Large intestine (tissue), 3 donors: ENCODE measurements at regions not wholly inside any gene's neighbourhood (a gene's known extent, or its start where the extent isn't known, plus 50 kb on each side); places are given as distances from the start of the nearest gene placed in this dataset.

Experiments
- DNase-seq, 2 donors: peaks; one replicate each; pipeline versions ENCODE4 v3.0.0 to v3.0.0-alpha.2; 2013
- H3K27ac ChIP-seq: one replicate; pipeline ENCODE4 v1.5.1; 2013; ENCODE audit warnings: low read length
- H3K27me3 ChIP-seq: 2 replicates; pipeline ENCODE4 v1.6.1; 2013; ENCODE audit warnings: low read length; ENCODE audit not compliant: control insufficient read depth, insufficient read depth
- H3K36me3 ChIP-seq: 2 replicates; pipeline ENCODE4 v1.6.1; 2013; ENCODE audit warnings: low read length; ENCODE audit not compliant: control insufficient read depth, insufficient read depth
- H3K4me1 ChIP-seq: one replicate; pipeline ENCODE4 v1.6.1; 2013; ENCODE audit warnings: low read length; ENCODE audit not compliant: control insufficient read depth, insufficient read depth
- H3K4me3 ChIP-seq: one replicate; pipeline ENCODE4 v1.5.1; 2013; ENCODE audit warnings: low read length
- H3K9me3 ChIP-seq: one replicate; pipeline ENCODE4 v1.6.1; 2013; ENCODE audit warnings: mild to moderate bottlenecking, low read depth, low read length, moderate library complexity; ENCODE audit not compliant: control insufficient read depth
- WGBS: methylation state at CpG from one replicate; pipeline ENCODE4 v1.1.5; 2013; ENCODE audit warnings: low lambda C conversion rate; ENCODE audit not compliant: insufficient coverage; 5-methylcytosine and 5-hydroxymethylcytosine counted together

- 93% methylated on average over 3 of the region's 19 CpGs for WGBS
- H3K27ac ChIP-seq, result no peak overlapping the region
- H3K4me1 ChIP-seq, result peaks cover 21% of the 10 kb centered on the region
- H3K36me3 ChIP-seq, result no peaks in the 10 kb centered on the region
- DNase-seq, result no peak
- H3K9me3 ChIP-seq, result no peaks in the 10 kb centered on the region
- H3K27me3 ChIP-seq, result no peaks in the 10 kb centered on the region
- H3K4me3 ChIP-seq, result no peak overlapping the region
Observed at GRCh38 chr2:235139956-235140800, 188.4 kb downstream of the SH3BP4 start.

- no peaks in the 10 kb centered on the region for H3K27me3 ChIP-seq
- H3K4me1 ChIP-seq, result peaks cover 21% of the 10 kb centered on the region
- DNase-seq, result no peak
- no peaks in the 10 kb centered on the region for H3K9me3 ChIP-seq
- no peak overlapping the region for H3K27ac ChIP-seq
- WGBS, result no CpG with 5 or more reads among the region's 5 CpGs
- H3K4me3 ChIP-seq, result no peak overlapping the region
- H3K36me3 ChIP-seq, result no peaks in the 10 kb centered on the region
Observed at GRCh38 chr2:235140801-235141081, 188.9 kb downstream of the SH3BP4 start.

GRCh38 chr2:235141411-235142128 is 189.8 kb downstream of the SH3BP4 start:
- Histone ChIP-seq H3K4me1 (peaks cover 21% of the 10 kb centered on the region), H3K27ac (no peak overlapping the region), H3K27me3 (no peaks in the 10 kb centered on the region), H3K4me3 (no peak overlapping the region), H3K36me3 (no peaks in the 10 kb centered on the region), H3K9me3 (no peaks in the 10 kb centered on the region)
- DNase-seq, result peak; percentile 53 to 63
- WGBS, result no CpG with 5 or more reads among the region's 12 CpGs

GRCh38 chr2:235142601-235143000 is 190.8 kb downstream of the SH3BP4 start:
- 40% methylated on average over 1 of the region's 4 CpGs for WGBS
- H3K4me3 ChIP-seq, result no peak overlapping the region
- H3K4me1 ChIP-seq, result peaks cover 21% of the 10 kb centered on the region
- no peaks in the 10 kb centered on the region for H3K27me3 ChIP-seq
- H3K27ac ChIP-seq, result peak overlapping the region; percentile 38
- peak; percentile 88 to 93 for DNase-seq
- H3K36me3 ChIP-seq, result no peaks in the 10 kb centered on the region
- H3K9me3 ChIP-seq, result no peaks in the 10 kb centered on the region

- no peak overlapping the region for H3K4me3 ChIP-seq
- no peak for DNase-seq
- WGBS, result no CpG with 5 or more reads among the region's 2 CpGs
- H3K27ac ChIP-seq, result no peak overlapping the region
- H3K27me3 ChIP-seq, result no peaks in the 10 kb centered on the region
- peaks cover 21% of the 10 kb centered on the region for H3K4me1 ChIP-seq
- H3K9me3 ChIP-seq, result no peaks in the 10 kb centered on the region
- no peaks in the 10 kb centered on the region for H3K36me3 ChIP-seq
Observed at GRCh38 chr2:235143789-235144188, 192.0 kb downstream of the SH3BP4 start.

- Histone ChIP-seq H3K27ac (no peak overlapping the region), H3K9me3 (no peaks in the 10 kb centered on the region), H3K4me3 (no peak overlapping the region), H3K4me1 (peaks cover 21% of the 10 kb centered on the region), H3K27me3 (no peaks in the 10 kb centered on the region), H3K36me3 (no peaks in the 10 kb centered on the region)
- WGBS, result no CpG with 5 or more reads among the region's 4 CpGs
- no peak for DNase-seq
Observed at GRCh38 chr2:235144291-235144690, 192.5 kb downstream of the SH3BP4 start.

- Histone ChIP-seq H3K27me3 (no peaks in the 10 kb centered on the region), H3K4me1 (peaks cover 17% of the 10 kb centered on the region), H3K4me3 (no peak overlapping the region), H3K36me3 (no peaks in the 10 kb centered on the region), H3K9me3 (no peaks in the 10 kb centered on the region), H3K27ac (no peak overlapping the region)
- WGBS, result no CpG with 5 or more reads among the region's 1 CpG
- peak in 1 of 2 donors; percentile 28 for DNase-seq
Observed at GRCh38 chr2:235146206-235146605, 194.4 kb downstream of the SH3BP4 start.

GRCh38 chr2:235146871-235147565 is 195.2 kb downstream of the SH3BP4 start:
- H3K27ac ChIP-seq, result no peak overlapping the region
- H3K9me3 ChIP-seq, result no peaks in the 10 kb centered on the region
- WGBS, result no CpG with 5 or more reads among the region's 16 CpGs
- H3K27me3 ChIP-seq, result no peaks in the 10 kb centered on the region
- H3K4me1 ChIP-seq, result peaks cover 9% of the 10 kb centered on the region
- DNase-seq, result no peak
- H3K36me3 ChIP-seq, result no peaks in the 10 kb centered on the region
- H3K4me3 ChIP-seq, result no peak overlapping the region

GRCh38 chr2:235148201-235149170 is 196.7 kb downstream of the SH3BP4 start:
- H3K27ac ChIP-seq, result no peak overlapping the region
- H3K4me1 ChIP-seq, result no peaks in the 10 kb centered on the region
- DNase-seq, result no peak
- H3K9me3 ChIP-seq, result no peaks in the 10 kb centered on the region
- H3K36me3 ChIP-seq, result no peaks in the 10 kb centered on the region
- H3K27me3 ChIP-seq, result no peaks in the 10 kb centered on the region
- 95% methylated on average over 3 of the region's 7 CpGs for WGBS
- no peak overlapping the region for H3K4me3 ChIP-seq

- DNase-seq, result no peak
- Histone ChIP-seq H3K27ac (no peak overlapping the region), H3K4me1 (no peaks in the 10 kb centered on the region), H3K36me3 (no peaks in the 10 kb centered on the region), H3K27me3 (no peaks in the 10 kb centered on the region), H3K9me3 (no peaks in the 10 kb centered on the region), H3K4me3 (no peak overlapping the region)
- no CpG with 5 or more reads among the region's 4 CpGs for WGBS
Observed at GRCh38 chr2:235149240-235149659, 197.4 kb downstream of the SH3BP4 start.
